ENCODE measurements at regions not wholly inside any gene's neighbourhood (a gene's known extent, or its start where the extent isn't known, plus 50 kb on each side); places are given as distances from the start of the nearest gene placed in this dataset.

GRCh38 chr17:14873540-14873939 lies 391.6 kb downstream of the PMP22 start:
- Mint-ChIP-seq H3K27me3 (ENCODE audit: low read depth in 2 of 2) (peaks cover 4 to 7% of the 10 kb centered on the region in 2 donors), H3K9me3 (no peaks in the 10 kb centered on the region), H3K4me3 (no peak overlapping the region), H3K27ac (no peak overlapping the region), H3K36me3 (no peaks in the 10 kb centered on the region), H3K4me1 (no peaks in the 10 kb centered on the region)
- ATAC-seq (no peak), DNase-seq (no peak)
- no peak for TF ChIP-seq CTCF (IDR thresholded peaks at IDR 0.05)
- Histone ChIP-seq H3K36me3 (ENCODE audit: control insufficient read depth, insufficient read depth, low read length) (no peaks in the 10 kb centered on the region), H3K4me1 (ENCODE audit: control insufficient read depth, insufficient read depth, low read length) (no peaks in the 10 kb centered on the region), H3K27ac (ENCODE audit: low read length) (no peak overlapping the region), H3K9me3 (ENCODE audit: control insufficient read depth, insufficient read depth, low read length) (no peaks in the 10 kb centered on the region), H3K4me3 (ENCODE audit: low read length) (no peak overlapping the region), H3K27me3 (ENCODE audit: control insufficient read depth, insufficient read depth, low read length) (no peaks in the 10 kb centered on the region)
- intact Hi-C loops (cut with micrococcal nuclease) = no loop called here
- 83% methylated on average over 2 of the region's 3 CpGs for WGBS (ENCODE audit: insufficient coverage)

GRCh38 chr17:14871921-14872320 lies 393.2 kb downstream of the PMP22 start:
- no peaks in the 10 kb centered on the region for H3K9me3 ChIP-seq (ENCODE audit: control insufficient read depth, insufficient read depth, low read length)
- H3K27me3 Mint-ChIP-seq (ENCODE audit: low read depth in 2 of 2) = peaks cover 4 to 8% of the 10 kb centered on the region in 2 donors
- no peaks in the 10 kb centered on the region for H3K36me3 Mint-ChIP-seq
- H3K4me1 ChIP-seq (ENCODE audit: control insufficient read depth, insufficient read depth, low read length) = no peaks in the 10 kb centered on the region
- no peak overlapping the region for H3K27ac ChIP-seq (ENCODE audit: low read length)
- H3K36me3 ChIP-seq (ENCODE audit: control insufficient read depth, insufficient read depth, low read length) = no peaks in the 10 kb centered on the region
- H3K27me3 ChIP-seq (ENCODE audit: control insufficient read depth, insufficient read depth, low read length) = no peaks in the 10 kb centered on the region
- no peak overlapping the region for H3K27ac Mint-ChIP-seq
- DNase-seq = no peak
- no peaks in the 10 kb centered on the region for H3K9me3 Mint-ChIP-seq
- TF ChIP-seq CTCF (IDR thresholded peaks at IDR 0.05) = no peak
- H3K4me3 Mint-ChIP-seq = no peak overlapping the region
- H3K4me1 Mint-ChIP-seq = no peaks in the 10 kb centered on the region
- no peak overlapping the region for H3K4me3 ChIP-seq (ENCODE audit: low read length)
- WGBS (ENCODE audit: insufficient coverage) = 90% methylated on average over 1 of the region's 2 CpGs
- ATAC-seq = no peak
- intact Hi-C loops (cut with micrococcal nuclease) = no loop called here

- no peaks in the 10 kb centered on the region for H3K27me3 ChIP-seq (ENCODE audit: control insufficient read depth, insufficient read depth, low read length)
- Mint-ChIP-seq H3K4me3 (no peak overlapping the region), H3K4me1 (no peaks in the 10 kb centered on the region), H3K9me3 (no peaks in the 10 kb centered on the region), H3K27me3 (ENCODE audit: low read depth in 2 of 2) (peaks cover 7 to 28% of the 10 kb centered on the region in 2 donors), H3K27ac (no peak overlapping the region), H3K36me3 (no peaks in the 10 kb centered on the region)
- no peak for TF ChIP-seq CTCF (IDR thresholded peaks at IDR 0.05)
- intact Hi-C loops (cut with micrococcal nuclease) = no loop called here
- no peak overlapping the region for H3K4me3 ChIP-seq (ENCODE audit: low read length)
- no peaks in the 10 kb centered on the region for H3K4me1 ChIP-seq (ENCODE audit: control insufficient read depth, insufficient read depth, low read length)
- H3K27ac ChIP-seq (ENCODE audit: low read length) = no peak overlapping the region
- 100% methylated on average over 3 of the region's 7 CpGs for WGBS (ENCODE audit: insufficient coverage)
- no peaks in the 10 kb centered on the region for H3K36me3 ChIP-seq (ENCODE audit: control insufficient read depth, insufficient read depth, low read length)
- DNase-seq = no peak
- no peaks in the 10 kb centered on the region for H3K9me3 ChIP-seq (ENCODE audit: control insufficient read depth, insufficient read depth, low read length)
- ATAC-seq = no peak
Observed at GRCh38 chr17:14866266-14866665, 398.9 kb downstream of the PMP22 start.

GRCh38 chr17:14864127-14864526 lies 401.0 kb downstream of the PMP22 start:
- Mint-ChIP-seq H3K4me1 (no peaks in the 10 kb centered on the region), H3K27me3 (ENCODE audit: low read depth in 2 of 2) (peaks cover 3 to 30% of the 10 kb centered on the region in 2 donors), H3K9me3 (no peaks in the 10 kb centered on the region), H3K36me3 (no peaks in the 10 kb centered on the region), H3K4me3 (no peak overlapping the region), H3K27ac (no peak overlapping the region)
- no peak for TF ChIP-seq CTCF (IDR thresholded peaks at IDR 0.05)
- H3K27me3 ChIP-seq (ENCODE audit: control insufficient read depth, insufficient read depth, low read length) = no peaks in the 10 kb centered on the region
- no CpG with 5 or more reads among the region's 1 CpG for WGBS (ENCODE audit: insufficient coverage)
- no peak overlapping the region for H3K4me3 ChIP-seq (ENCODE audit: low read length)
- DNase-seq (no peak), ATAC-seq (no peak)
- H3K36me3 ChIP-seq (ENCODE audit: control insufficient read depth, insufficient read depth, low read length) = no peaks in the 10 kb centered on the region
- no peak overlapping the region for H3K27ac ChIP-seq (ENCODE audit: low read length)
- H3K4me1 ChIP-seq (ENCODE audit: control insufficient read depth, insufficient read depth, low read length) = no peaks in the 10 kb centered on the region
- no peaks in the 10 kb centered on the region for H3K9me3 ChIP-seq (ENCODE audit: control insufficient read depth, insufficient read depth, low read length)
- intact Hi-C loops (cut with micrococcal nuclease) = no loop called here

Measured in natural killer cell (primary cell).